Ovary (tissue), 3 donors: ENCODE measurements at regions not wholly inside any gene's neighbourhood (a gene's known extent, or its start where the extent isn't known, plus 50 kb on each side); places are given as distances from the start of the nearest gene placed in this dataset.

ENCODE experiments used
- CTCF ChIP-seq, 3 donors: fragments of 450-650 bp in 2 of 3; fragments of 200-600 bp in 1 of 3; IDR thresholded peaks; one replicate each; pipeline versions ENCODE4 v1.5.1 to v1.8.0; 2016 to 2022; ENCODE audit warnings: antibody characterized with exemption in 3 of 3, mild to moderate bottlenecking in 1 of 3
- POLR2A ChIP-seq: fragments of 450-650 bp; IDR thresholded peaks from one replicate; pipeline ENCODE4 v1.6.1; 2017; ENCODE audit warnings: antibody characterized with exemption, mild to moderate bottlenecking, moderate library complexity
- donor health status: DM: no; HTN: no; CAD: no.

- no peak for TF ChIP-seq POLR2A
- TF ChIP-seq CTCF (IDR thresholded peaks at IDR 0.05), result no peak
These were observed 88.3 kb downstream of the IRF2BPL start for GRCh38 chr14:76940021-76940760.
